ENCODE measurements at regions not wholly inside any gene's neighbourhood (a gene's known extent, or its start where the extent isn't known, plus 50 kb on each side); places are given as distances from the start of the nearest gene placed in this dataset.

DNA sequence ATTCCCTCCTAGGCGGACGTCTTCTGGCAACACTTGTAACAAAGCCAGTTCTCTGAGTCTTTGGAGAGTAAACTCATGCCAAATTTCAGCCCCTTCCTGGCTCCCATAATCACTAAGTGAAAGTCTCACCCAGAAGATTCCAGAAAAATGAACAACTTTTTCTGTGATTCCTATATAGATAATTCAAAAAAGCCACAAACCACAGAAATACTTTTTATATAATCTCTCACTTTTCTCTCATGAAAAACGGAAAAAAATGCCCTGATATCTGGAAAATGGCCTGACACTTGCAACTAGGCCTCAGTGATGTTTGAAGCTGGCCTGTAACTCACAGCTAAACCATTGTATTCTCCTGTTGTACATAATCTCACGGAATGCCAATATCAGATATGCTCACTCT lies 296.2 kb downstream of the HTR7 start:
- no peak for TF ChIP-seq RAD21 (IDR thresholded peaks at IDR 0.05)
- TF ChIP-seq, protein P1, sequence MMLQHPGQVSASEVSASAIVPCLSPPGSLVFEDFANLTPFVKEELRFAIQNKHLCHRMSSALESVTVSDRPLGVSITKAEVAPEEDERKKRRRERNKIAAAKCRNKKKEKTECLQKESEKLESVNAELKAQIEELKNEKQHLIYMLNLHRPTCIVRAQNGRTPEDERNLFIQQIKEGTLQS (IDR thresholded peaks at IDR 0.05), result no peak
- no peak for TF ChIP-seq SP1 (IDR thresholded peaks at IDR 0.05)
- no peak for TF ChIP-seq EGR1 (IDR thresholded peaks at IDR 0.05; ENCODE audit: low read depth in 2 of 2)
- TF ChIP-seq YY1 (IDR thresholded peaks at IDR 0.05), result no peak
- no peak for TF ChIP-seq NR2F2 (IDR thresholded peaks at IDR 0.05)
- TF ChIP-seq HNF4A (conservative IDR thresholded peaks at IDR 0.05), result no peak
- TF ChIP-seq, protein P2, sequence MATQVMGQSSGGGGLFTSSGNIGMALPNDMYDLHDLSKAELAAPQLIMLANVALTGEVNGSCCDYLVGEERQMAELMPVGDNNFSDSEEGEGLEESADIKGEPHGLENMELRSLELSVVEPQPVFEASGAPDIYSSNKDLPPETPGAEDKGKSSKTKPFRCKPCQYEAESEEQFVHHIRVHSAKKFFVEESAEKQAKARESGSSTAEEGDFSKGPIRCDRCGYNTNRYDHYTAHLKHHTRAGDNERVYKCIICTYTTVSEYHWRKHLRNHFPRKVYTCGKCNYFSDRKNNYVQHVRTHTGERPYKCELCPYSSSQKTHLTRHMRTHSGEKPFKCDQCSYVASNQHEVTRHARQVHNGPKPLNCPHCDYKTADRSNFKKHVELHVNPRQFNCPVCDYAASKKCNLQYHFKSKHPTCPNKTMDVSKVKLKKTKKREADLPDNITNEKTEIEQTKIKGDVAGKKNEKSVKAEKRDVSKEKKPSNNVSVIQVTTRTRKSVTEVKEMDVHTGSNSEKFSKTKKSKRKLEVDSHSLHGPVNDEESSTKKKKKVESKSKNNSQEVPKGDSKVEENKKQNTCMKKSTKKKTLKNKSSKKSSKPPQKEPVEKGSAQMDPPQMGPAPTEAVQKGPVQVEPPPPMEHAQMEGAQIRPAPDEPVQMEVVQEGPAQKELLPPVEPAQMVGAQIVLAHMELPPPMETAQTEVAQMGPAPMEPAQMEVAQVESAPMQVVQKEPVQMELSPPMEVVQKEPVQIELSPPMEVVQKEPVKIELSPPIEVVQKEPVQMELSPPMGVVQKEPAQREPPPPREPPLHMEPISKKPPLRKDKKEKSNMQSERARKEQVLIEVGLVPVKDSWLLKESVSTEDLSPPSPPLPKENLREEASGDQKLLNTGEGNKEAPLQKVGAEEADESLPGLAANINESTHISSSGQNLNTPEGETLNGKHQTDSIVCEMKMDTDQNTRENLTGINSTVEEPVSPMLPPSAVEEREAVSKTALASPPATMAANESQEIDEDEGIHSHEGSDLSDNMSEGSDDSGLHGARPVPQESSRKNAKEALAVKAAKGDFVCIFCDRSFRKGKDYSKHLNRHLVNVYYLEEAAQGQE (IDR thresholded peaks at IDR 0.05), result no peak
- TF ChIP-seq, protein P3, sequence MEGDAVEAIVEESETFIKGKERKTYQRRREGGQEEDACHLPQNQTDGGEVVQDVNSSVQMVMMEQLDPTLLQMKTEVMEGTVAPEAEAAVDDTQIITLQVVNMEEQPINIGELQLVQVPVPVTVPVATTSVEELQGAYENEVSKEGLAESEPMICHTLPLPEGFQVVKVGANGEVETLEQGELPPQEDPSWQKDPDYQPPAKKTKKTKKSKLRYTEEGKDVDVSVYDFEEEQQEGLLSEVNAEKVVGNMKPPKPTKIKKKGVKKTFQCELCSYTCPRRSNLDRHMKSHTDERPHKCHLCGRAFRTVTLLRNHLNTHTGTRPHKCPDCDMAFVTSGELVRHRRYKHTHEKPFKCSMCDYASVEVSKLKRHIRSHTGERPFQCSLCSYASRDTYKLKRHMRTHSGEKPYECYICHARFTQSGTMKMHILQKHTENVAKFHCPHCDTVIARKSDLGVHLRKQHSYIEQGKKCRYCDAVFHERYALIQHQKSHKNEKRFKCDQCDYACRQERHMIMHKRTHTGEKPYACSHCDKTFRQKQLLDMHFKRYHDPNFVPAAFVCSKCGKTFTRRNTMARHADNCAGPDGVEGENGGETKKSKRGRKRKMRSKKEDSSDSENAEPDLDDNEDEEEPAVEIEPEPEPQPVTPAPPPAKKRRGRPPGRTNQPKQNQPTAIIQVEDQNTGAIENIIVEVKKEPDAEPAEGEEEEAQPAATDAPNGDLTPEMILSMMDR (IDR thresholded peaks at IDR 0.05; ENCODE audit: low read depth, low read length, missing input control), result no peak
- TF ChIP-seq, protein P4, sequence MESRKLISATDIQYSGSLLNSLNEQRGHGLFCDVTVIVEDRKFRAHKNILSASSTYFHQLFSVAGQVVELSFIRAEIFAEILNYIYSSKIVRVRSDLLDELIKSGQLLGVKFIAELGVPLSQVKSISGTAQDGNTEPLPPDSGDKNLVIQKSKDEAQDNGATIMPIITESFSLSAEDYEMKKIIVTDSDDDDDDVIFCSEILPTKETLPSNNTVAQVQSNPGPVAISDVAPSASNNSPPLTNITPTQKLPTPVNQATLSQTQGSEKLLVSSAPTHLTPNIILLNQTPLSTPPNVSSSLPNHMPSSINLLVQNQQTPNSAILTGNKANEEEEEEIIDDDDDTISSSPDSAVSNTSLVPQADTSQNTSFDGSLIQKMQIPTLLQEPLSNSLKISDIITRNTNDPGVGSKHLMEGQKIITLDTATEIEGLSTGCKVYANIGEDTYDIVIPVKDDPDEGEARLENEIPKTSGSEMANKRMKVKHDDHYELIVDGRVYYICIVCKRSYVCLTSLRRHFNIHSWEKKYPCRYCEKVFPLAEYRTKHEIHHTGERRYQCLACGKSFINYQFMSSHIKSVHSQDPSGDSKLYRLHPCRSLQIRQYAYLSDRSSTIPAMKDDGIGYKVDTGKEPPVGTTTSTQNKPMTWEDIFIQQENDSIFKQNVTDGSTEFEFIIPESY (IDR thresholded peaks at IDR 0.05), result no peak
- TF ChIP-seq HNF4G (IDR thresholded peaks at IDR 0.05), result no peak
- TF ChIP-seq TAF1 (conservative IDR thresholded peaks at IDR 0.05), result no peak
- no peak for TF ChIP-seq FOXA1 (IDR thresholded peaks at IDR 0.05)
- no peak for TF ChIP-seq RXRA (IDR thresholded peaks at IDR 0.05)
- no peak for TF ChIP-seq GABPA (IDR thresholded peaks at IDR 0.05 in 1 of 2, conservative IDR thresholded peaks at IDR 0.05 in 1 of 2)
- TF ChIP-seq MAX (IDR thresholded peaks at IDR 0.05), result no peak
- no peak for TF ChIP-seq FOXA2 (IDR thresholded peaks at IDR 0.05)
- no peak for TF ChIP-seq JUND (IDR thresholded peaks at IDR 0.05)
- no peaks in the 10 kb centered on the region for H3K4me1 ChIP-seq (ENCODE audit: control insufficient read depth in 4 of 4, insufficient read depth in 4 of 4, low read length in 3 of 4)
- H3K36me3 ChIP-seq (ENCODE audit: control insufficient read depth in 4 of 4, insufficient read depth in 3 of 4, low read depth in 1 of 4, low read length in 3 of 4), result no peaks in the 10 kb centered on the region
- 51% methylated on average over 4 of the region's 4 CpGs for whole genome bisulfite sequencing
- DNase-seq (ENCODE audit: low spot score), result no peak
- no peaks in the 10 kb centered on the region for H3K27me3 ChIP-seq (ENCODE audit: control insufficient read depth in 4 of 4, insufficient read depth in 4 of 4, low read length in 3 of 4)
- H3K9ac ChIP-seq (ENCODE audit: low read depth in 1 of 2, low read length in 2 of 2), result no peak overlapping the region
- no peak overlapping the region for H3K4me3 ChIP-seq (ENCODE audit: low read depth in 1 of 3, low read length in 3 of 3)
- H3K9me3 ChIP-seq (ENCODE audit: control insufficient read depth in 4 of 4, low read length in 3 of 4), result no peaks in the 10 kb centered on the region
- no peak overlapping the region for H3K27ac ChIP-seq (ENCODE audit: low read depth in 1 of 2, low read length in 2 of 2)
